Thyroid gland (tissue), 4 donors: ENCODE measurements at regions not wholly inside any gene's neighbourhood (a gene's known extent, or its start where the extent isn't known, plus 50 kb on each side); places are given as distances from the start of the nearest gene placed in this dataset.

Experiments
- DNase-seq, 2 donors: peaks; one replicate each; pipeline ENCODE4 v3.0.0-alpha.2; 2019
- H3K27ac ChIP-seq, 3 donors: fragments of 200-600 bp; sonication (generic); 1 replicate in 2 of 3; 2 replicates in 1 of 3; pipeline ENCODE4 v1.5.1; 2016 to 2019; ENCODE audit warnings: mild to moderate bottlenecking in 1 of 3, moderate library complexity in 1 of 3
- H3K27me3 ChIP-seq: fragments of 200-600 bp; sonication (generic); one replicate; pipeline ENCODE4 v1.5.1; 2019
- H3K36me3 ChIP-seq, 2 donors: fragments of 200-600 bp; sonication (generic); one replicate each; pipeline ENCODE4 v1.5.1; 2016 to 2019
- H3K4me1 ChIP-seq, 2 donors: fragments of 200-600 bp; sonication (generic); one replicate each; pipeline ENCODE4 v1.5.1; 2017 to 2019
- H3K4me3 ChIP-seq, 3 donors: fragments of 200-600 bp; sonication (generic); replicated peaks in 1 of 3; 1 replicate in 2 of 3; 2 replicates in 1 of 3; pipeline ENCODE4 v1.5.1; 2016; ENCODE audit warnings: mild to moderate bottlenecking in 1 of 3
- H3K9me3 ChIP-seq: fragments of 200-600 bp; sonication (generic); one replicate; pipeline ENCODE4 v1.5.1; 2017
- CTCF ChIP-seq, 6 experiments: fragments of 200-600 bp in 3 of 6; fragments of 450-650 bp in 3 of 6; sonication (generic) in 3 of 6; IDR thresholded peaks; one replicate each; pipeline ENCODE4 v1.5.1; 2016 to 2019; ENCODE audit warnings: antibody characterized with exemption in 6 of 6, mild to moderate bottlenecking in 2 of 6, inconsistent platforms in 1 of 6, moderate library complexity in 1 of 6
- POLR2A ChIP-seq, 2 donors: fragments of 450-650 bp; IDR thresholded peaks; one replicate each; pipeline ENCODE4 v1.6.1; 2017; ENCODE audit warnings: antibody characterized with exemption in 2 of 2, mild to moderate bottlenecking in 2 of 2, moderate library complexity in 1 of 2
- WGBS, 2 donors: methylation state at CpG; one replicate each; pipeline ENCODE4 v1.1.5; 2017; 5-methylcytosine and 5-hydroxymethylcytosine counted together
- intact Hi-C: fragments of 100-400 bp; cut with DNase I; formaldehyde crosslinking; loops from one replicate; pipeline ENCODE4 v1.15.1; 2023

GRCh38 chr18:5726011-5726410 is 169.3 kb downstream of the TMEM200C start:
- TF ChIP-seq POLR2A (IDR thresholded peaks at IDR 0.05) (no peak), CTCF (IDR thresholded peaks at IDR 0.05) (no peak)
- no peaks in the 10 kb centered on the region for H3K4me1 ChIP-seq
- no peak overlapping the region for H3K4me3 ChIP-seq
- no peaks in the 10 kb centered on the region for H3K9me3 ChIP-seq
- no peaks in the 10 kb centered on the region for H3K27me3 ChIP-seq
- no peak for DNase-seq
- intact Hi-C loops, result no loop called here
- no peak overlapping the region for H3K27ac ChIP-seq
- H3K36me3 ChIP-seq, result no peaks in the 10 kb centered on the region

GRCh38 chr18:5721924-5722323 is 173.4 kb downstream of the TMEM200C start:
- no peaks in the 10 kb centered on the region for H3K4me1 ChIP-seq
- no peak for TF ChIP-seq POLR2A (IDR thresholded peaks at IDR 0.05)
- no peak overlapping the region for H3K4me3 ChIP-seq
- intact Hi-C loops, result no loop called here
- no peak for DNase-seq
- 77 to 78% methylated on average over 10 of the region's 10 CpGs for WGBS, 2 donors
- no peaks in the 10 kb centered on the region for H3K9me3 ChIP-seq
- no peaks in the 10 kb centered on the region for H3K36me3 ChIP-seq
- H3K27ac ChIP-seq, result no peak overlapping the region
- no peaks in the 10 kb centered on the region for H3K27me3 ChIP-seq

DNA sequence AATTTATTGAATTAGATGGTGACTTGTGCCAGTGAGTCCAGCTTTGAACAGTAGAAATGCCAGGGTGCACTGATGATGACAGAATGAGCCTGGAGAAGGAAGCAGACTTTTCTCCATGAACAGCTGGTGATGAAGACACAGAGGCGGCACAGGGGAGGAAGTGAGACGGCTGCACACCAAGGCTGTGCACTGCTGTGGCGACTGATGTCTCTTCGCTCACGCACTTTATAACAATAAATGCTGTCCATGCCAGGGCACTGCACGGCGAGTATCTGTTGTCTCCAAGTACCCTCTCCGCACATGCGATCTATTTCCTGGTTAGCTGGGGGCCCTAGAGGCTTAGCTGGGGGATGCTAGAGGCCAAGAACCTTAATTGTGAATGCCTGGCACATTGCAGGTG is 175.2 kb downstream of the TMEM200C start:
- DNase-seq, result no peak
- WGBS, 2 donors, result 83 to 86% methylated on average over 9 of the region's 9 CpGs
- TF ChIP-seq CTCF (IDR thresholded peaks at IDR 0.05), result no peak
- no peak for TF ChIP-seq POLR2A (IDR thresholded peaks at IDR 0.05)

DNA sequence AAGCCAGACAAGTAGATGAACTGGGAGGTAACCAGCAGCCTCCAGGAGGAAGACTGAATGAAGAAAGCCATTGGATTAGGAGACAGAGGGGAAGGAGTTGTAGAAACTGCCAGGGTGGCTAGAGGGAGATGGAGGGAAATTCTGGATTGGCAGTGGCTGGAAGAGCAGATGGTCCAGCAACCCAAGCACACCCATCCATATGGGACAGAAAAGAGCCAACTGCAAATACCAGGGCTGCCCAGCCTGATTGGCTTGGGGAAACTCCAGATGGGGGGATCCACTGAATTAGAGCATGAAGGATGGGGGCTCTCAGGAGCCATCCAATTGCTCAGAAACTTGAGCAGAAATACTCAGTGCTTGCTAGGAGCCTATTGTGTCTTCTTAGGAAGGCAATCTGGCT is 173.5 kb upstream of the EPB41L3 start:
- no peak overlapping the region for H3K4me3 ChIP-seq
- intact Hi-C loops, result no loop called here

More for the DNA sequence above, 175.2 kb downstream of the TMEM200C start:
- Histone ChIP-seq H3K36me3 (no peaks in the 10 kb centered on the region), H3K4me1 (no peaks in the 10 kb centered on the region), H3K27ac (no peak overlapping the region), H3K9me3 (no peaks in the 10 kb centered on the region), H3K27me3 (no peaks in the 10 kb centered on the region), H3K4me3 (no peak overlapping the region)
- intact Hi-C loops, result no loop called here

GRCh38 chr18:5710676-5711075 is 166.9 kb upstream of the EPB41L3 start:
- DNase-seq, result no peak
- no peaks in the 10 kb centered on the region for H3K27me3 ChIP-seq
- intact Hi-C loops, result no loop called here
- no peaks in the 10 kb centered on the region for H3K4me1 ChIP-seq
- H3K36me3 ChIP-seq, result no peaks in the 10 kb centered on the region
- no peak for TF ChIP-seq CTCF (IDR thresholded peaks at IDR 0.05)
- no peak for TF ChIP-seq POLR2A (IDR thresholded peaks at IDR 0.05)
- H3K27ac ChIP-seq, result no peak overlapping the region
- no peaks in the 10 kb centered on the region for H3K9me3 ChIP-seq
- H3K4me3 ChIP-seq, result no peak overlapping the region
- WGBS, 2 donors, result 90 to 95% methylated on average over 2 of the region's 2 CpGs

More for the DNA sequence above, 173.5 kb upstream of the EPB41L3 start:
- DNase-seq, result no peak
- H3K36me3 ChIP-seq, result no peaks in the 10 kb centered on the region
- no peak overlapping the region for H3K27ac ChIP-seq
- no peaks in the 10 kb centered on the region for H3K4me1 ChIP-seq
- no peaks in the 10 kb centered on the region for H3K27me3 ChIP-seq
- H3K9me3 ChIP-seq, result no peaks in the 10 kb centered on the region
- TF ChIP-seq POLR2A (IDR thresholded peaks at IDR 0.05) (no peak), CTCF (IDR thresholded peaks at IDR 0.05) (no peak)

DNA sequence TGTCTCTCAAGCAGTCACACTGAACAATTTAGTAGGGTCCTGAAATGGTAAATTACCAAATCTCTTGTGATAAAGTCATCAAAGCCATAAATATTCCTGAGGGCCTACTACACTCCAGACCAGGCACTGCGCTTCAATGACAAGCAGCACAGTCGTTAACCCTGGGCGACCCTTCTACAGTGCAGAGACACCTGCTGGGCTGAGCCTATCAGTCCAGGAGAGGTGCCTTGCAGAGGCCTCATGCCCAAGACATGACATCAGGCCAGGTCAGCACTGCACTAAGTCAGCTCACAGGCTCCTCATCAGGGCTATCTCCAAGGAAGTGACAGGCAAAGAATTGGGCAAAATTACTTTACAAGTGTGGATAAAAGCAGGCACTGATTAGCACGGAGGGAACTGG is 166.4 kb upstream of the EPB41L3 start:
- H3K9me3 ChIP-seq, result no peaks in the 10 kb centered on the region
- H3K4me3 ChIP-seq, result no peak overlapping the region
- H3K27ac ChIP-seq, result no peak overlapping the region
- TF ChIP-seq POLR2A (IDR thresholded peaks at IDR 0.05), result no peak
- TF ChIP-seq CTCF (IDR thresholded peaks at IDR 0.05), result no peak
- intact Hi-C loops, result no loop called here
- H3K36me3 ChIP-seq, result no peaks in the 10 kb centered on the region
- H3K27me3 ChIP-seq, result no peaks in the 10 kb centered on the region
- WGBS, 2 donors, result 56 to 79% methylated on average over 4 of the region's 4 CpGs
- DNase-seq, result no peak
- no peaks in the 10 kb centered on the region for H3K4me1 ChIP-seq
